Peyer's patch (tissue), 4 donors: ENCODE measurements at regions not wholly inside any gene's neighbourhood (a gene's known extent, or its start where the extent isn't known, plus 50 kb on each side); places are given as distances from the start of the nearest gene placed in this dataset.

ENCODE experiments used
- DNase-seq, 3 donors: peaks; one replicate each; pipeline ENCODE4 v3.0.0-alpha.2; 2017 to 2019
- H3K27ac ChIP-seq, 4 donors: fragments of 200-600 bp; sonication (generic); one replicate each; pipeline ENCODE4 v1.5.1; 2016 to 2019
- H3K27me3 ChIP-seq, 2 donors: fragments of 200-600 bp; sonication (generic); one replicate each; pipeline ENCODE4 v1.5.1; 2019
- H3K36me3 ChIP-seq, 3 donors: fragments of 200-600 bp; sonication (generic); one replicate each; pipeline ENCODE4 v1.5.1; 2016 to 2019
- H3K4me1 ChIP-seq, 4 donors: fragments of 200-600 bp; sonication (generic); one replicate each; pipeline ENCODE4 v1.5.1; 2016 to 2019
- H3K4me3 ChIP-seq, 4 donors: fragments of 200-600 bp; sonication (generic); 1 replicate in 3 of 4; 2 replicates in 1 of 4; pipeline ENCODE4 v1.5.1; 2016 to 2019; ENCODE audit warnings: mild to moderate bottlenecking in 1 of 4
- H3K9me3 ChIP-seq, 4 donors: fragments of 200-600 bp; sonication (generic); one replicate each; pipeline ENCODE4 v1.5.1; 2016 to 2019; ENCODE audit warnings: mild to moderate bottlenecking in 1 of 4
- POLR2A ChIP-seq, 2 donors: fragments of 450-650 bp; IDR thresholded peaks; one replicate each; pipeline ENCODE4 v1.5.1; 2017; ENCODE audit warnings: antibody characterized with exemption in 2 of 2, mild to moderate bottlenecking in 2 of 2, moderate library complexity in 2 of 2
- TF ChIP-seq, protein P1 (sequence below), 6 experiments: fragments of 450-650 bp in 4 of 6; fragments of 200-600 bp in 2 of 6; sonication (generic) in 1 of 6; IDR thresholded peaks; one replicate each; pipeline ENCODE4 v1.5.1; 2017 to 2019; ENCODE audit warnings: antibody characterized with exemption in 6 of 6, mild to moderate bottlenecking in 3 of 6, moderate library complexity in 1 of 6

DNA sequence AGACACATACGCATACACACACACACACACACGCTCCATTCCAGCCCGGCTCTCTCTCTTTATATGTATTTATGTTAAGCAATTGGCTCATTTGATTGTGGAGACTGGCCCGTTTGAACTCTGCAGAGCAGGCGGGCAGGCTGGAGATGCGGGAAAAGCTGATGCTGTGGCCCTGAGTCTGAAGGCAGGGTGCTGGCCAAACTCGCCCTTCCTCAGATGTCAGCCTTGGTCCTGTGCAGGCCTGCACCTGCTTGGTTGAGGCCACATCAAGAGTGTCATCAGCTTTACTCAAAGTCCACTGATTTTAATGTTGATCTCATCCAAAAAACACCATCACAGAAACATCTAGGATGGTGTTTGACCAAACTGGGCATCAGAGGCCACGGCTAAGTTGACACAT, 569.3 kb downstream of the TBC1D22A start:
- TF ChIP-seq, protein P1, sequence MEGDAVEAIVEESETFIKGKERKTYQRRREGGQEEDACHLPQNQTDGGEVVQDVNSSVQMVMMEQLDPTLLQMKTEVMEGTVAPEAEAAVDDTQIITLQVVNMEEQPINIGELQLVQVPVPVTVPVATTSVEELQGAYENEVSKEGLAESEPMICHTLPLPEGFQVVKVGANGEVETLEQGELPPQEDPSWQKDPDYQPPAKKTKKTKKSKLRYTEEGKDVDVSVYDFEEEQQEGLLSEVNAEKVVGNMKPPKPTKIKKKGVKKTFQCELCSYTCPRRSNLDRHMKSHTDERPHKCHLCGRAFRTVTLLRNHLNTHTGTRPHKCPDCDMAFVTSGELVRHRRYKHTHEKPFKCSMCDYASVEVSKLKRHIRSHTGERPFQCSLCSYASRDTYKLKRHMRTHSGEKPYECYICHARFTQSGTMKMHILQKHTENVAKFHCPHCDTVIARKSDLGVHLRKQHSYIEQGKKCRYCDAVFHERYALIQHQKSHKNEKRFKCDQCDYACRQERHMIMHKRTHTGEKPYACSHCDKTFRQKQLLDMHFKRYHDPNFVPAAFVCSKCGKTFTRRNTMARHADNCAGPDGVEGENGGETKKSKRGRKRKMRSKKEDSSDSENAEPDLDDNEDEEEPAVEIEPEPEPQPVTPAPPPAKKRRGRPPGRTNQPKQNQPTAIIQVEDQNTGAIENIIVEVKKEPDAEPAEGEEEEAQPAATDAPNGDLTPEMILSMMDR (IDR thresholded peaks at IDR 0.05), result no peak
- no peak for TF ChIP-seq POLR2A (IDR thresholded peaks at IDR 0.05)
- no peak overlapping the region for H3K27ac ChIP-seq

DNA sequence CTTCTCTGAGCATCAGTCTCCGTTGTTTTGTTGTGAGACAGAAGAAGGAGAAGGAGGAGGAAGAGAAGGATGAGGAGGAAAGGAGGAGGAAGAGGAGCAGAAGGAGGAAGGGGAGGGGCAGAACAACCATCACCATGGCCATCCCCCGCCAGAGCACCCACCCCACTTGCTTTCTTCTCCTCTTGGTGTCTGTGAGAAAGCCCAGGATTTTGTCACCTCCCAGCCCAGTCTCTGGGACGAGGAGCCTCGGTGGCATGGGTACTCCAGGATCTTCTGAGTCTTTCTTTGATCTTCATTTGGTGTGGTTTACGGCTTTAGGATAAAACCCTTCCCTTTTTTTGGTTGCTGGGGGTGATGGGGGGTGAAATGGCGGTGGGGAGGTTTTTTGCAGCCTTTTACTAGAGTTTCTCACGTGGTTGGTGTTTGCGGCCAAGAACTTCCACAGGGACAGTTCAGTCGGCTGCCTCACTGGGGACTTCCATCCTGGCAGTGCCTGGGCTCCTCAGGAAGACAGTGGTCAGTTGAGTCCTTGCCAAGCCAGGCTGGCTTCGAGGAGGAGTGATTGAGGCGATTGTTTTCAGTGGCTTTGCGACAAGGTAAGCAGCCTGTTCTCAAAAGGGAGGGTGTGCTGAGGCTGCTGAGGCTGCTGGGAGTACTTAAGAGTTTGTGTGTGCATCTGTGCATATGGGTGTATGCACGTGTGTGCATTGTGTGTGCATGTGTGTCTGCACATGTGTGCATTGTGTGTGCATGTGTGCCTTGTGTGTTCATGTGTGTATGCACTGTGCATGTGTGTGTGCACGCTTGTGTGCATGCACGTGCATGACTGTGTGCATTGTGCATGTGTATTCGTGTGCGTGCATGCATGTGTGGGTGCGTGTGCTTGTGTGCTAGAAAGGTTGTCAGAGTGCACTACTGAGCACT, 567.5 kb downstream of the TBC1D22A start:
- DNase-seq, result no peak
- no peaks in the 10 kb centered on the region for H3K27me3 ChIP-seq
- H3K4me1 ChIP-seq, result no peaks in the 10 kb centered on the region
- no peaks in the 10 kb centered on the region for H3K9me3 ChIP-seq
- H3K27ac ChIP-seq, result no peak overlapping the region
- H3K36me3 ChIP-seq, result no peaks in the 10 kb centered on the region
- H3K4me3 ChIP-seq, result no peak overlapping the region
- TF ChIP-seq, protein P1 (IDR thresholded peaks at IDR 0.05), result no peak
- no peak for TF ChIP-seq POLR2A (IDR thresholded peaks at IDR 0.05)

More for the DNA sequence above, 569.3 kb downstream of the TBC1D22A start:
- no peaks in the 10 kb centered on the region for H3K36me3 ChIP-seq
- H3K4me1 ChIP-seq, result no peaks in the 10 kb centered on the region
- H3K9me3 ChIP-seq, result no peaks in the 10 kb centered on the region
- H3K4me3 ChIP-seq, result no peak overlapping the region
- H3K27me3 ChIP-seq, result no peaks in the 10 kb centered on the region
- no peak for DNase-seq

DNA sequence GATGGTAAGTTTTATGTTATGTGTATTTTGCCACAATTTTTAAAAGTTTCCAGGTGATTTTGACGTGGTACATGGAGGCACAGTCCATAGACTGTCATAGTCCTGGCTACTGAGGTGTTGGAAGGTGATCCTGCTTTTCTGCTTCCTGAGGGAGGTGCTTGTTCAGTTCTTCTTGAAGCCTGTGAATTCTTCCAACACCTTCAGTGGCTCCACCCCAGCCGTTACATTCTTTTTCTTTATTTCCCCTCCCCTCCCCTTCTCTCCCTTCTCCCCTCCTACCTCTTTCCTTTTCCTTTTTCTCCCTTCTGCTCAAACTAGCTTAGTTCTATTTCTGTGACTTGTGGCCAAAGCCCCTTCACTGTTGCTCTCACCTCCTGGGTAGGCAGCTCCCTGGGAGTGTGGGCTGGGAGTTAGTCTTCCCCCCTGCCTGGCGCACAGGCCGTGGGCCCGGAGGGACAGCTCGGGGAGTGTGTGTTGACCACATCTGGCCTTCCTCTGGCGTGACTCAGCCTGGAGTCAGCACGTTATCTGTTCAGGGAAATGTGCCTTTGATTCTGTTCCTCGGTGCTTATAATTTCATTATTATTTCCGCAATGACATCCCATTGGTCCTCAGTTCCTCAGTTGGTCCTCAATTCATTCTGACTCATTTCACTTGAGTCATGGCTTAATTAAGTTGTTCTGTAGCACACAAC, 566.2 kb downstream of the TBC1D22A start:
- H3K4me1 ChIP-seq, result no peaks in the 10 kb centered on the region
- no peaks in the 10 kb centered on the region for H3K27me3 ChIP-seq
- no peak for TF ChIP-seq POLR2A (IDR thresholded peaks at IDR 0.05)
- no peaks in the 10 kb centered on the region for H3K9me3 ChIP-seq
- no peaks in the 10 kb centered on the region for H3K36me3 ChIP-seq
- no peak overlapping the region for H3K4me3 ChIP-seq
- DNase-seq, result no peak
- no peak overlapping the region for H3K27ac ChIP-seq

DNA sequence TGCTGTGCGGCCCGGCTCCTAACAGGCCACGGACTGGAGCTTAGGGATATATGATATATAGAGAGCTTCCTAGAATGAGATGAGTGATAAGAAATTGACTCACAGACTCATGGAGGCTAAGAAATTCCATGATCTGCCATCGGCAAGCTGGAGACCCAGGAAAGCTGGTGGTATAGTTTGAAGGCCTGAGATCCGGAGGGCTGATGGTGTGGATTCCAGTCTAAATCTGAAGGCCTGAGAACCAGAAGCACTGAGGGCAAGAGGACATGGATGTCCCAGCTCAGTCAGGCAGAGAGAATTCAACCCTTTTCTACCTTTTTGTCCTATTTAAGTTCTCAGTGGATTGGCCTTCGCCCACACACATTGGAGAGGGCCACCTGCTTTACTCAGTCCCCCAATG, 564.8 kb downstream of the TBC1D22A start:
- no peaks in the 10 kb centered on the region for H3K4me1 ChIP-seq
- H3K9me3 ChIP-seq, result no peaks in the 10 kb centered on the region
- no peaks in the 10 kb centered on the region for H3K36me3 ChIP-seq
- TF ChIP-seq, protein P1 (IDR thresholded peaks at IDR 0.05), result no peak
- TF ChIP-seq POLR2A (IDR thresholded peaks at IDR 0.05), result no peak
- DNase-seq, result no peak
- H3K4me3 ChIP-seq, result no peak overlapping the region
- no peak overlapping the region for H3K27ac ChIP-seq
- no peaks in the 10 kb centered on the region for H3K27me3 ChIP-seq

DNA sequence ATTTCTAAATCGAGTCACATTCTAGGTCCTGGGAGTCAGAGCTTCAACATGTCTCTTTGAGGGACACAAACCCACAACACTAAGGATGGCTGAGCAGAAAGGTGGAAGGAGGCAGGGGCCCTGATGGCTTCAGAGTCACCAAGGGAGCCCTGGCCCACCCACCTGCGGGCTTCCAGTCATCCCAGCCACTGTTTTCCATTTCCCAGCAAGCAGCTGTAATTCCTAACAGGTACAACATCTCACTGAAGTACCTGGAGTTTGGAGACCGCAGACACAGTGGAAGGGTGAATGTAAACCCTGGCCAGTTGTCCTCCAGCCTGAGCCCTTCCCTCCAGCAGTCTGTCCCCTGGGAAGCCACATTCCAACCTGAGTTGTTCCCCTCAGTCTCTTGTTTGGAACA, 562.8 kb downstream of the TBC1D22A start:
- Histone ChIP-seq H3K9me3 (peaks cover 0 to 7% (median 0%) of the 10 kb centered on the region in 4 donors), H3K4me1 (no peaks in the 10 kb centered on the region), H3K4me3 (no peak overlapping the region), H3K36me3 (no peaks in the 10 kb centered on the region), H3K27ac (no peak overlapping the region), H3K27me3 (no peaks in the 10 kb centered on the region)
- no peak for TF ChIP-seq POLR2A (IDR thresholded peaks at IDR 0.05)
- TF ChIP-seq, protein P1 (IDR thresholded peaks at IDR 0.05), result no peak
- DNase-seq, result no peak

DNA sequence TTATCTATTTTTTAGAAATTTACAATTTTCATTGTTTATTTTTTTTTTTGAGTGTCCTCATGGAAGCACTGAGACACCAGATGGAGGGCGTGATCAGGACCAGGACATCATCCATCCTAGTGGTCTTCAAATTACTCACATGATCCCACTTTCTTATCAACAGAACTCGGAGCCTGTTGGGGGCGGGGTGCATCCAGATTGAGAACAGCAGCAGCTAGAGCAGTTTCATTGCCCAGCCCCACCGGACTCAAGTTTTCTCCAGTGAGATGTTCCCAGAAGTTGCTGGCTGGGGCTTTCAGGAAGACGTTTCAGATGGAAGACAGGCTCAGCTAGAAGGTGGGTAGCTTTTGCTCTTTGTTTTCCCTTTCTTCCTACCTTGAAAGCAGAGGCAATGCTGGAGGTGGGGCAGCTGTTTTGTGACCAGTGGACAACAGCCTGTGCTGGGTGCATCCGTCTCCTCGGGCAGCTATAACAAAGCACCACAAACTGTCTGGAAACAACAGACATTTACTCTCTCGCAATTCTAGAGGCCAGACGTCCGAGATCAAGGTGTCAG, 562.1 kb downstream of the TBC1D22A start:
- no peak for DNase-seq
- TF ChIP-seq, protein P1 (IDR thresholded peaks at IDR 0.05), result no peak
- TF ChIP-seq POLR2A (IDR thresholded peaks at IDR 0.05), result no peak
- Histone ChIP-seq H3K4me1 (no peaks in the 10 kb centered on the region), H3K27me3 (no peaks in the 10 kb centered on the region), H3K9me3 (peaks cover 0 to 10% (median 0%) of the 10 kb centered on the region in 4 donors), H3K27ac (no peak overlapping the region), H3K4me3 (no peak overlapping the region), H3K36me3 (no peaks in the 10 kb centered on the region)
